Suprapubic skin (tissue), 4 donors: ENCODE measurements at regions not wholly inside any gene's neighbourhood (a gene's known extent, or its start where the extent isn't known, plus 50 kb on each side); places are given as distances from the start of the nearest gene placed in this dataset.

Source experiments
- POLR2A ChIP-seq, 2 donors: fragments of 450-650 bp; IDR thresholded peaks; one replicate each; pipeline ENCODE4 v1.6.1; 2017; ENCODE audit warnings: antibody characterized with exemption in 2 of 2, mild to moderate bottlenecking in 2 of 2, moderate library complexity in 2 of 2
- POLR2AphosphoS5 ChIP-seq, 3 donors: sonication (generic); formaldehyde crosslinking; IDR thresholded peaks; one replicate each; pipeline ENCODE4 v1.6.1; 2017; ENCODE audit warnings: antibody characterized with exemption in 3 of 3
- TF ChIP-seq, protein P1 (sequence below), 2 donors: fragments of 200-600 bp in 1 of 2; fragments of 450-650 bp in 1 of 2; sonication (generic) in 1 of 2; IDR thresholded peaks; one replicate each; pipeline ENCODE4 v1.5.1; 2016 to 2019; ENCODE audit warnings: antibody characterized with exemption in 2 of 2, mild to moderate bottlenecking in 1 of 2, moderate library complexity in 1 of 2

DNA sequence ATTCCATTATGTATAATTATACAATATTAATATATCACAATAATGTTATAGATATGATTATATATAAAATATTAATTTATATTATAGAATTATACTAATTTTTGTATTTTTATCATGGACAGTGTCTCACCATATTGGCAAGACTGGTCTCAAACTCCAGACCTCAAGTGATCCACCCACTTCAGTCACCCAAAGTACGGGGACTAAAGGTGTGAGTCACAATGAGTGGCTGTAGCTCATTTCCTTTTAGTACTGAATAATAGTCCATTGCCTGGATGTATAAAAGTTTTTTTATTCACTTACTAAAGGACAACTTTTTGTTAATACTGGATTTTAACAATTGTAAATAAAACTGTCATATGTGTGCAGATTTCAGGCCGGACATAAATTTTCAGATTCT, 417.6 kb upstream of the LINC00305 start:
- TF ChIP-seq, protein P1, sequence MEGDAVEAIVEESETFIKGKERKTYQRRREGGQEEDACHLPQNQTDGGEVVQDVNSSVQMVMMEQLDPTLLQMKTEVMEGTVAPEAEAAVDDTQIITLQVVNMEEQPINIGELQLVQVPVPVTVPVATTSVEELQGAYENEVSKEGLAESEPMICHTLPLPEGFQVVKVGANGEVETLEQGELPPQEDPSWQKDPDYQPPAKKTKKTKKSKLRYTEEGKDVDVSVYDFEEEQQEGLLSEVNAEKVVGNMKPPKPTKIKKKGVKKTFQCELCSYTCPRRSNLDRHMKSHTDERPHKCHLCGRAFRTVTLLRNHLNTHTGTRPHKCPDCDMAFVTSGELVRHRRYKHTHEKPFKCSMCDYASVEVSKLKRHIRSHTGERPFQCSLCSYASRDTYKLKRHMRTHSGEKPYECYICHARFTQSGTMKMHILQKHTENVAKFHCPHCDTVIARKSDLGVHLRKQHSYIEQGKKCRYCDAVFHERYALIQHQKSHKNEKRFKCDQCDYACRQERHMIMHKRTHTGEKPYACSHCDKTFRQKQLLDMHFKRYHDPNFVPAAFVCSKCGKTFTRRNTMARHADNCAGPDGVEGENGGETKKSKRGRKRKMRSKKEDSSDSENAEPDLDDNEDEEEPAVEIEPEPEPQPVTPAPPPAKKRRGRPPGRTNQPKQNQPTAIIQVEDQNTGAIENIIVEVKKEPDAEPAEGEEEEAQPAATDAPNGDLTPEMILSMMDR (IDR thresholded peaks at IDR 0.05) = no peak
- no peak for TF ChIP-seq POLR2A (IDR thresholded peaks at IDR 0.05)
- TF ChIP-seq POLR2AphosphoS5 (IDR thresholded peaks at IDR 0.05) = no peak
